ENCODE measurements at regions not wholly inside any gene's neighbourhood (a gene's known extent, or its start where the extent isn't known, plus 50 kb on each side); places are given as distances from the start of the nearest gene placed in this dataset.

DNA sequence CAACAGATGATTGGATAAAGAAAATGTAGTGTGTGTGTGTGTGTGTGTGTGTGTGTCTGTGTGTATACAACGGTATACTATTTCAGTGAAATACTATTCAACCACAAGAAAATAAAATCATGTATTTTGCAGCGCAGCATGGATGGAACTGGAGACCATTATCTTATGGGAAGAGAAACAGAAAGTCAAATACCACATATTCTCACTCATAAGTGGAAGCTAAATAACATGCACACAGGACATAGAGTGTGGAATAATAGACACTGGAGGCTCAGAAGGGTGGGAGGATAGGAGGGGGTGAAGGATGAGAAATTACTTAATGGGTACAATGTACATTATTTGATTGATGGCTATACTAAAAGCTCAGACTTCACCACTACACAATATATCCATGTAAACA is 609.1 kb upstream of the SLC39A10 start:
- no peak for TF ChIP-seq CREB1 (IDR thresholded peaks at IDR 0.05; ENCODE audit: low read depth)
- TF ChIP-seq, protein P1, sequence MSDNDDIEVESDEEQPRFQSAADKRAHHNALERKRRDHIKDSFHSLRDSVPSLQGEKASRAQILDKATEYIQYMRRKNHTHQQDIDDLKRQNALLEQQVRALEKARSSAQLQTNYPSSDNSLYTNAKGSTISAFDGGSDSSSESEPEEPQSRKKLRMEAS (IDR thresholded peaks at IDR 0.05), result no peak
- no peak for TF ChIP-seq TEAD4 (IDR thresholded peaks at IDR 0.05)
- no peak for TF ChIP-seq NFIC (IDR thresholded peaks at IDR 0.05)
- TF ChIP-seq, protein P2, sequence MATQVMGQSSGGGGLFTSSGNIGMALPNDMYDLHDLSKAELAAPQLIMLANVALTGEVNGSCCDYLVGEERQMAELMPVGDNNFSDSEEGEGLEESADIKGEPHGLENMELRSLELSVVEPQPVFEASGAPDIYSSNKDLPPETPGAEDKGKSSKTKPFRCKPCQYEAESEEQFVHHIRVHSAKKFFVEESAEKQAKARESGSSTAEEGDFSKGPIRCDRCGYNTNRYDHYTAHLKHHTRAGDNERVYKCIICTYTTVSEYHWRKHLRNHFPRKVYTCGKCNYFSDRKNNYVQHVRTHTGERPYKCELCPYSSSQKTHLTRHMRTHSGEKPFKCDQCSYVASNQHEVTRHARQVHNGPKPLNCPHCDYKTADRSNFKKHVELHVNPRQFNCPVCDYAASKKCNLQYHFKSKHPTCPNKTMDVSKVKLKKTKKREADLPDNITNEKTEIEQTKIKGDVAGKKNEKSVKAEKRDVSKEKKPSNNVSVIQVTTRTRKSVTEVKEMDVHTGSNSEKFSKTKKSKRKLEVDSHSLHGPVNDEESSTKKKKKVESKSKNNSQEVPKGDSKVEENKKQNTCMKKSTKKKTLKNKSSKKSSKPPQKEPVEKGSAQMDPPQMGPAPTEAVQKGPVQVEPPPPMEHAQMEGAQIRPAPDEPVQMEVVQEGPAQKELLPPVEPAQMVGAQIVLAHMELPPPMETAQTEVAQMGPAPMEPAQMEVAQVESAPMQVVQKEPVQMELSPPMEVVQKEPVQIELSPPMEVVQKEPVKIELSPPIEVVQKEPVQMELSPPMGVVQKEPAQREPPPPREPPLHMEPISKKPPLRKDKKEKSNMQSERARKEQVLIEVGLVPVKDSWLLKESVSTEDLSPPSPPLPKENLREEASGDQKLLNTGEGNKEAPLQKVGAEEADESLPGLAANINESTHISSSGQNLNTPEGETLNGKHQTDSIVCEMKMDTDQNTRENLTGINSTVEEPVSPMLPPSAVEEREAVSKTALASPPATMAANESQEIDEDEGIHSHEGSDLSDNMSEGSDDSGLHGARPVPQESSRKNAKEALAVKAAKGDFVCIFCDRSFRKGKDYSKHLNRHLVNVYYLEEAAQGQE (IDR thresholded peaks at IDR 0.05; ENCODE audit: low read depth), result no peak
- no peak for TF ChIP-seq TAF1 (IDR thresholded peaks at IDR 0.05; ENCODE audit: low read depth)
- no peak for TF ChIP-seq RAD21 (IDR thresholded peaks at IDR 0.05; ENCODE audit: low read depth)
- TF ChIP-seq, protein P3, sequence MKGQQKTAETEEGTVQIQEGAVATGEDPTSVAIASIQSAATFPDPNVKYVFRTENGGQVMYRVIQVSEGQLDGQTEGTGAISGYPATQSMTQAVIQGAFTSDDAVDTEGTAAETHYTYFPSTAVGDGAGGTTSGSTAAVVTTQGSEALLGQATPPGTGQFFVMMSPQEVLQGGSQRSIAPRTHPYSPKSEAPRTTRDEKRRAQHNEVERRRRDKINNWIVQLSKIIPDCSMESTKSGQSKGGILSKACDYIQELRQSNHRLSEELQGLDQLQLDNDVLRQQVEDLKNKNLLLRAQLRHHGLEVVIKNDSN (IDR thresholded peaks at IDR 0.05), result no peak
- no peak for TF ChIP-seq TCF12 (IDR thresholded peaks at IDR 0.05; ENCODE audit: low read depth)
